Peyer's patch (tissue), 4 donors: ENCODE measurements at regions not wholly inside any gene's neighbourhood (a gene's known extent, or its start where the extent isn't known, plus 50 kb on each side); places are given as distances from the start of the nearest gene placed in this dataset.

Experiments
- DNase-seq, 3 donors: peaks; one replicate each; pipeline ENCODE4 v3.0.0-alpha.2; 2017 to 2019
- H3K27ac ChIP-seq, 4 donors: fragments of 200-600 bp; sonication (generic); one replicate each; pipeline ENCODE4 v1.5.1; 2016 to 2019
- H3K27me3 ChIP-seq, 2 donors: fragments of 200-600 bp; sonication (generic); one replicate each; pipeline ENCODE4 v1.5.1; 2019
- H3K36me3 ChIP-seq, 3 donors: fragments of 200-600 bp; sonication (generic); one replicate each; pipeline ENCODE4 v1.5.1; 2016 to 2019
- H3K4me1 ChIP-seq, 4 donors: fragments of 200-600 bp; sonication (generic); one replicate each; pipeline ENCODE4 v1.5.1; 2016 to 2019
- H3K4me3 ChIP-seq, 4 donors: fragments of 200-600 bp; sonication (generic); 1 replicate in 3 of 4; 2 replicates in 1 of 4; pipeline ENCODE4 v1.5.1; 2016 to 2019; ENCODE audit warnings: mild to moderate bottlenecking in 1 of 4
- H3K9me3 ChIP-seq, 4 donors: fragments of 200-600 bp; sonication (generic); one replicate each; pipeline ENCODE4 v1.5.1; 2016 to 2019; ENCODE audit warnings: mild to moderate bottlenecking in 1 of 4
- CTCF ChIP-seq, 6 experiments: fragments of 450-650 bp in 4 of 6; fragments of 200-600 bp in 2 of 6; sonication (generic) in 1 of 6; IDR thresholded peaks; one replicate each; pipeline ENCODE4 v1.5.1; 2017 to 2019; ENCODE audit warnings: antibody characterized with exemption in 6 of 6, mild to moderate bottlenecking in 3 of 6, moderate library complexity in 1 of 6
- POLR2A ChIP-seq, 2 donors: fragments of 450-650 bp; IDR thresholded peaks; one replicate each; pipeline ENCODE4 v1.5.1; 2017; ENCODE audit warnings: antibody characterized with exemption in 2 of 2, mild to moderate bottlenecking in 2 of 2, moderate library complexity in 2 of 2

- H3K27me3 ChIP-seq = no peaks in the 10 kb centered on the region
- DNase-seq = no peak
- TF ChIP-seq POLR2A (IDR thresholded peaks at IDR 0.05) = no peak
Measured at GRCh38 chr3:104916971-104917370, 449.7 kb upstream of the ALCAM start.

GRCh38 chr3:104920512-104920911, 446.2 kb upstream of the ALCAM start:
- Histone ChIP-seq H3K4me3 (no peak overlapping the region), H3K27me3 (no peaks in the 10 kb centered on the region), H3K27ac (no peak overlapping the region), H3K36me3 (no peaks in the 10 kb centered on the region), H3K4me1 (no peaks in the 10 kb centered on the region), H3K9me3 (no peaks in the 10 kb centered on the region)
- DNase-seq = no peak
- no peak for TF ChIP-seq CTCF (IDR thresholded peaks at IDR 0.05)
- TF ChIP-seq POLR2A (IDR thresholded peaks at IDR 0.05) = no peak

More at GRCh38 chr3:104916971-104917370, 449.7 kb upstream of the ALCAM start:
- H3K4me1 ChIP-seq = no peaks in the 10 kb centered on the region
- H3K9me3 ChIP-seq = no peaks in the 10 kb centered on the region
- H3K36me3 ChIP-seq = no peaks in the 10 kb centered on the region
- H3K27ac ChIP-seq = no peak overlapping the region
- H3K4me3 ChIP-seq = no peak overlapping the region

- Histone ChIP-seq H3K36me3 (no peaks in the 10 kb centered on the region), H3K4me1 (no peaks in the 10 kb centered on the region), H3K4me3 (no peak overlapping the region), H3K27ac (no peak overlapping the region), H3K9me3 (no peaks in the 10 kb centered on the region), H3K27me3 (no peaks in the 10 kb centered on the region)
- no peak for DNase-seq
- no peak for TF ChIP-seq POLR2A (IDR thresholded peaks at IDR 0.05)
- TF ChIP-seq CTCF (IDR thresholded peaks at IDR 0.05) = no peak
Measured at GRCh38 chr3:104933972-104934371, 432.7 kb upstream of the ALCAM start.

GRCh38 chr3:104935613-104936012, 431.1 kb upstream of the ALCAM start:
- Histone ChIP-seq H3K4me3 (no peak overlapping the region), H3K36me3 (no peaks in the 10 kb centered on the region), H3K9me3 (no peaks in the 10 kb centered on the region)

GRCh38 chr3:104939196-104939595, 427.5 kb upstream of the ALCAM start:
- H3K36me3 ChIP-seq = no peaks in the 10 kb centered on the region
- DNase-seq = no peak
- no peak overlapping the region for H3K4me3 ChIP-seq
- H3K27me3 ChIP-seq = no peaks in the 10 kb centered on the region
- TF ChIP-seq POLR2A (IDR thresholded peaks at IDR 0.05) (no peak), CTCF (IDR thresholded peaks at IDR 0.05) (no peak)
- no peaks in the 10 kb centered on the region for H3K9me3 ChIP-seq
- H3K27ac ChIP-seq = no peak overlapping the region
- H3K4me1 ChIP-seq = no peaks in the 10 kb centered on the region

More at GRCh38 chr3:104935613-104936012, 431.1 kb upstream of the ALCAM start:
- TF ChIP-seq POLR2A (IDR thresholded peaks at IDR 0.05) (no peak), CTCF (IDR thresholded peaks at IDR 0.05) (no peak)
- H3K27me3 ChIP-seq = no peaks in the 10 kb centered on the region
- no peaks in the 10 kb centered on the region for H3K4me1 ChIP-seq
- H3K27ac ChIP-seq = no peak overlapping the region
- DNase-seq = no peak

- TF ChIP-seq CTCF (IDR thresholded peaks at IDR 0.05) = no peak
- no peak for TF ChIP-seq POLR2A (IDR thresholded peaks at IDR 0.05)
- Histone ChIP-seq H3K36me3 (no peaks in the 10 kb centered on the region), H3K4me1 (no peaks in the 10 kb centered on the region), H3K27me3 (no peaks in the 10 kb centered on the region), H3K27ac (no peak overlapping the region), H3K9me3 (no peaks in the 10 kb centered on the region), H3K4me3 (no peak overlapping the region)
- no peak for DNase-seq
Measured at GRCh38 chr3:104941785-104942184, 424.9 kb upstream of the ALCAM start.
